Thyroid gland (tissue), 4 donors: ENCODE measurements at regions not wholly inside any gene's neighbourhood (a gene's known extent, or its start where the extent isn't known, plus 50 kb on each side); places are given as distances from the start of the nearest gene placed in this dataset.

Experiments used
- DNase-seq, 2 donors: peaks; one replicate each; pipeline ENCODE4 v3.0.0-alpha.2; 2019
- H3K27ac ChIP-seq, 3 donors: fragments of 200-600 bp; sonication (generic); 1 replicate in 2 of 3; 2 replicates in 1 of 3; pipeline ENCODE4 v1.5.1; 2016 to 2019; ENCODE audit warnings: mild to moderate bottlenecking in 1 of 3, moderate library complexity in 1 of 3
- H3K27me3 ChIP-seq: fragments of 200-600 bp; sonication (generic); one replicate; pipeline ENCODE4 v1.5.1; 2019
- H3K36me3 ChIP-seq, 2 donors: fragments of 200-600 bp; sonication (generic); one replicate each; pipeline ENCODE4 v1.5.1; 2016 to 2019
- H3K4me1 ChIP-seq, 2 donors: fragments of 200-600 bp; sonication (generic); one replicate each; pipeline ENCODE4 v1.5.1; 2017 to 2019
- H3K4me3 ChIP-seq, 3 donors: fragments of 200-600 bp; sonication (generic); replicated peaks in 1 of 3; 1 replicate in 2 of 3; 2 replicates in 1 of 3; pipeline ENCODE4 v1.5.1; 2016; ENCODE audit warnings: mild to moderate bottlenecking in 1 of 3
- H3K9me3 ChIP-seq: fragments of 200-600 bp; sonication (generic); one replicate; pipeline ENCODE4 v1.5.1; 2017
- CTCF ChIP-seq, 6 experiments: fragments of 200-600 bp in 3 of 6; fragments of 450-650 bp in 3 of 6; sonication (generic) in 3 of 6; IDR thresholded peaks; one replicate each; pipeline ENCODE4 v1.5.1; 2016 to 2019; ENCODE audit warnings: antibody characterized with exemption in 6 of 6, mild to moderate bottlenecking in 2 of 6, inconsistent platforms in 1 of 6, moderate library complexity in 1 of 6
- POLR2A ChIP-seq, 2 donors: fragments of 450-650 bp; IDR thresholded peaks; one replicate each; pipeline ENCODE4 v1.6.1; 2017; ENCODE audit warnings: antibody characterized with exemption in 2 of 2, mild to moderate bottlenecking in 2 of 2, moderate library complexity in 1 of 2
- WGBS, 2 donors: methylation state at CpG; one replicate each; pipeline ENCODE4 v1.1.5; 2017; 5-methylcytosine and 5-hydroxymethylcytosine counted together
- intact Hi-C: fragments of 100-400 bp; cut with DNase I; formaldehyde crosslinking; loops from one replicate; pipeline ENCODE4 v1.15.1; 2023

GRCh38 chr2:70381235-70381634 lies 79.4 kb upstream of the FAM136A start:
- intact Hi-C loops = no loop called here
- H3K9me3 ChIP-seq = no peaks in the 10 kb centered on the region
- H3K4me3 ChIP-seq = no peak overlapping the region
- TF ChIP-seq POLR2A (IDR thresholded peaks at IDR 0.05) (no peak), CTCF (IDR thresholded peaks at IDR 0.05) (no peak)
- H3K27me3 ChIP-seq = no peaks in the 10 kb centered on the region
- no peak for DNase-seq
- WGBS, 2 donors = 72 to 80% methylated on average over 1 of the region's 1 CpG
- H3K4me1 ChIP-seq = no peaks in the 10 kb centered on the region
- no peaks in the 10 kb centered on the region for H3K36me3 ChIP-seq
- no peak overlapping the region for H3K27ac ChIP-seq

- H3K27ac ChIP-seq = no peak overlapping the region
- H3K36me3 ChIP-seq = no peaks in the 10 kb centered on the region
- 72 to 94% methylated on average over 4 of the region's 4 CpGs for whole genome bisulfite sequencing, 2 donors
- H3K4me1 ChIP-seq = no peaks in the 10 kb centered on the region
- H3K9me3 ChIP-seq = no peaks in the 10 kb centered on the region
- intact Hi-C loops = no loop called here
- TF ChIP-seq POLR2A (IDR thresholded peaks at IDR 0.05) = no peak
- H3K4me3 ChIP-seq = no peak overlapping the region
- no peaks in the 10 kb centered on the region for H3K27me3 ChIP-seq
- DNase-seq = no peak
These were observed 78.8 kb upstream of the FAM136A start for GRCh38 chr2:70380621-70381020.

DNA sequence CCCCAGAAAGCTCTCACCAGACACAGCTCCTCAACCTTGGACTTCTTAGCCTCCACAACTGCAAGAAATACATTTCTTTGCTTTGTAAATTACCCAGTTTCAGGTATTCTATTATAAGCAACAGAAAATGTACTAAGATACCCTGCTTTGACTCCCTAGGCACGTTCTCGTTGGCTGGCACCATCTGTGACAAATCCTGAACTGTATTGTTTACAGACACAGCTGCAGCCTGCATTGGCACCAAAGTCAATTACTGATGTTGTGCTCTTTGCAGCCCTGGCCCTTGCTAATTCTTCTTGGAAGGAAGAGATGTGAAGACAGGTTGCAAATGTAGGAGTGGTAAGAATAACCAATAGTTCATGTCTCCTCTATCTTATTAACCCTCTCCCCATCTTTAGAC lies 72.7 kb upstream of the FAM136A start:
- no peak overlapping the region for H3K27ac ChIP-seq
- intact Hi-C loops = no loop called here
- DNase-seq = no peak
- no peak overlapping the region for H3K4me3 ChIP-seq
- H3K4me1 ChIP-seq = no peaks in the 10 kb centered on the region
- WGBS, 2 donors = 63 to 65% methylated on average over 2 of the region's 2 CpGs
- H3K9me3 ChIP-seq = no peaks in the 10 kb centered on the region
- H3K27me3 ChIP-seq = no peaks in the 10 kb centered on the region
- H3K36me3 ChIP-seq = no peaks in the 10 kb centered on the region
- no peak for TF ChIP-seq POLR2A (IDR thresholded peaks at IDR 0.05)

DNA sequence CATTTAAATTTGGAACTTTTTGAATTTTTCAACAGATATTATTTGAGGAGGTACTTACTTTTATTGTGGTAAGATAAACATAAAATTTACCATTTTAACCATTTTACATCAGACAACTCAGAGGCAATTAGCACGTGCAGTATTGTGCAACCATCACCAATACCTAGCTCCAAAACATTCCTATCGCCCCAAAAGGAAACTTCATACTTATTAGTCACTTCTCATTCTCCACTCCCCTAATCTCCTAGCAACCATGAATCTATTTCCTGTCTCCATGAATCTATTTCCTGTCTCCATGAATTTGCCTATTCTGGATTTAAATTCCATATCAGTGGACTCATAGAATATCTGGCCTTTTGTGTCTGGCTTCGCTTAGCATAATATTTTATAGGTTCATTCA lies 69.9 kb upstream of the FAM136A start:
- no peaks in the 10 kb centered on the region for H3K27me3 ChIP-seq
- 71 to 73% methylated on average over 3 of the region's 3 CpGs for WGBS, 2 donors
- intact Hi-C loops = no loop called here

DNA sequence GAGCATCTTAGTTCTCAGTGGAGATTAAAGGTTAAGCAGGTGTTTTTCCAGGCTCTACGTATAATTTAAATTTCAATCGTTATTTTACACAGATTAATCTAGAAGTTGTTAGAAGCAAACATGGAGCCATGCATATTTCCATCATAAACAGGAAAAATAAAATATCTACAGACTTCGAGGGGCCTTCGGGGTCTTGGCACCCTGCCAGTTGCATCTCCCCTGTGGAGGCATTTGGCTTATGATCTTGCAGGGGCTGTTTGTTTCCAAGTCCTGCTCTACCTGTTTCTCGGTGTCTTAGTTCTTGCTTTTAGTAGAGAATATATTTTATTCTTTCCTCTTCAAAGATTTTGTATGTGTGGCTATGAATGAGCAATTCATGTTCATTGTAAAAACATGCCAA lies 67.2 kb upstream of the FAM136A start:
- no peak for TF ChIP-seq CTCF (IDR thresholded peaks at IDR 0.05)
- no peak for TF ChIP-seq POLR2A (IDR thresholded peaks at IDR 0.05)
- Histone ChIP-seq H3K36me3 (no peaks in the 10 kb centered on the region), H3K4me3 (no peak overlapping the region), H3K9me3 (no peaks in the 10 kb centered on the region), H3K27ac (no peak overlapping the region), H3K4me1 (no peaks in the 10 kb centered on the region), H3K27me3 (no peaks in the 10 kb centered on the region)
- intact Hi-C loops = no loop called here
- no peak for DNase-seq
- 46 to 52% methylated on average over 5 of the region's 5 CpGs for WGBS, 2 donors

More for the DNA sequence above, 69.9 kb upstream of the FAM136A start:
- H3K4me1 ChIP-seq = no peaks in the 10 kb centered on the region
- TF ChIP-seq CTCF (IDR thresholded peaks at IDR 0.05) (no peak), POLR2A (IDR thresholded peaks at IDR 0.05) (no peak)
- H3K9me3 ChIP-seq = no peaks in the 10 kb centered on the region
- no peak overlapping the region for H3K4me3 ChIP-seq
- no peaks in the 10 kb centered on the region for H3K36me3 ChIP-seq
- no peak overlapping the region for H3K27ac ChIP-seq
- no peak for DNase-seq

DNA sequence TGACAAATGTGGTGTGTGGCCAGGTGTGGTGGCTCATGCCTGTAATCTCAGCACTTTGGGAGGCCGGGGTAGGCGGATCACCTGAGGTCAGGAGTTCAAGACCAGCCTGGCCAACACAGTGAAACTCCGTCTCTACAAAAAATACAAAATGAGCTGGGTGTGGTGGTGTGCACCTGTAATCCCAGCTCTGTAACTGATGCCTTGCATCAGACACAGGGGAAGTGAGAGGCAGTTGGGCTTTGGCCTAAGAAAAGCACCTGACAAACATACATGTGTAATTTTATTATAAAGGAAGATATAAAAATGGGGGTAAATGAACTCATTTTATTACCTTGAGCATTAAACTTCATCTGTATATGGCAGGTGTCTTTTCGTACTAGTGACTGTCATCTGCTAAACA lies 66.7 kb upstream of the FAM136A start:
- H3K4me3 ChIP-seq = no peak overlapping the region
- H3K4me1 ChIP-seq = no peaks in the 10 kb centered on the region
- no peak overlapping the region for H3K27ac ChIP-seq
- intact Hi-C loops = no loop called here
- H3K27me3 ChIP-seq = no peaks in the 10 kb centered on the region
- DNase-seq = no peak
- WGBS, 2 donors = 76 to 91% methylated on average over 4 of the region's 4 CpGs
- H3K9me3 ChIP-seq = no peaks in the 10 kb centered on the region
- no peaks in the 10 kb centered on the region for H3K36me3 ChIP-seq
- TF ChIP-seq CTCF (IDR thresholded peaks at IDR 0.05) (no peak), POLR2A (IDR thresholded peaks at IDR 0.05) (no peak)
